Gastrocnemius medialis (tissue), 4 donors: ENCODE measurements at regions not wholly inside any gene's neighbourhood (a gene's known extent, or its start where the extent isn't known, plus 50 kb on each side); places are given as distances from the start of the nearest gene placed in this dataset.

ENCODE experiments used
- CTCF ChIP-seq, 5 experiments: fragments of 450-650 bp in 3 of 5; fragments of 200-600 bp in 2 of 5; sonication (generic) in 2 of 5; IDR thresholded peaks in 4 of 5; conservative IDR thresholded peaks in 1 of 5; 1 replicate in 4 of 5; 2 replicates in 1 of 5; pipeline ENCODE4 v1.5.1; 2016 to 2019; ENCODE audit warnings: antibody characterized with exemption in 5 of 5, mild to moderate bottlenecking in 3 of 5, moderate library complexity in 3 of 5
- POLR2A ChIP-seq, 2 donors: fragments of 450-650 bp; IDR thresholded peaks; one replicate each; pipeline ENCODE4 v1.6.1; 2017; ENCODE audit warnings: antibody characterized with exemption in 2 of 2, mild to moderate bottlenecking in 2 of 2, moderate library complexity in 2 of 2

DNA sequence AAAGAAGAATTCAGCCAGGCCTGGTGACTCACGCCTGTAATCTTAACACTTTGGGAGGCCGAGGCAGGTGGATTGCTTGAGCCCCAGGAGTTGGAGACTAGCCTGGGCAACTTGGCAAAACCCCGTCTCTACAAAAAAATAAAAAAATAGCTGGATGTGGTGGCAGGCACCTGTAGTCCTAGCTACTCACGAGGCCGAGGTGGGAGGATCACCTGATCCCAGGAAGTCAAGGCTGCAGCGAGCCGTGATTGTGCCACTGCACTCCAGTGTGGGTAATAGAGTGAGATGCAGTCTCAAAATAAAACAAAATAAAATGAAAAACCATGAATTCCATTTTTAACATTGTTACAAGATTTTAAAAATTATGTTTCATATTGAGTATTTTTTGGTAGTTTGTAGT is 988.9 kb upstream of the ZNF722 start:
- TF ChIP-seq CTCF (IDR thresholded peaks at IDR 0.05 in 4 of 5, conservative IDR thresholded peaks at IDR 0.05 in 1 of 5) (no peak), POLR2A (IDR thresholded peaks at IDR 0.05) (no peak)
